Upper lobe of left lung (tissue), 6 donors: ENCODE measurements at regions not wholly inside any gene's neighbourhood (a gene's known extent, or its start where the extent isn't known, plus 50 kb on each side); places are given as distances from the start of the nearest gene placed in this dataset.

Source experiments
- ATAC-seq, 2 donors: fragments of 200-7000 bp; cut with Tn5 transposase; one replicate each; pipeline ENCODE4 v1.9.1; 2022; ENCODE audit warnings: mild to moderate bottlenecking in 2 of 2, moderate library complexity in 2 of 2; ENCODE audit not compliant: low FRiP score in 2 of 2
- DNase-seq, 2 donors: peaks; one replicate each; pipeline ENCODE4 v3.0.0-alpha.2; 2019 to 2020
- H3K27ac ChIP-seq, 4 donors: fragments of 200-600 bp; sonication (generic); one replicate each; pipeline ENCODE4 v1.5.1; 2016 to 2019
- H3K27me3 ChIP-seq, 4 donors: fragments of 200-600 bp; sonication (generic); one replicate each; pipeline ENCODE4 v1.5.1; 2017 to 2019
- H3K36me3 ChIP-seq, 4 donors: fragments of 200-600 bp; sonication (generic); one replicate each; pipeline ENCODE4 v1.5.1; 2016 to 2019
- H3K4me1 ChIP-seq, 4 donors: fragments of 200-600 bp; sonication (generic); one replicate each; pipeline ENCODE4 v1.5.1; 2018 to 2019
- H3K4me3 ChIP-seq, 4 donors: fragments of 200-600 bp; sonication (generic); one replicate each; pipeline ENCODE4 v1.5.1; 2017 to 2019; ENCODE audit warnings: mild to moderate bottlenecking in 2 of 4, moderate library complexity in 1 of 4
- H3K9me3 ChIP-seq, 4 donors: fragments of 200-600 bp; sonication (generic); one replicate each; pipeline ENCODE4 v1.5.1; 2018 to 2019
- EP300 ChIP-seq, 4 donors: sonication (generic); formaldehyde crosslinking; IDR thresholded peaks; one replicate each; pipeline ENCODE4 v1.5.1; 2017; ENCODE audit warnings: antibody characterized with exemption in 4 of 4, control low read depth in 2 of 4
- POLR2A ChIP-seq, 4 donors: fragments of 450-650 bp; IDR thresholded peaks; one replicate each; pipeline ENCODE4 v1.5.1; 2016 to 2017; ENCODE audit warnings: antibody characterized with exemption in 4 of 4, mild to moderate bottlenecking in 2 of 4
- POLR2AphosphoS5 ChIP-seq, 2 donors: sonication (generic); formaldehyde crosslinking; IDR thresholded peaks; one replicate each; pipeline ENCODE4 v1.5.1; 2017; ENCODE audit warnings: antibody characterized with exemption in 2 of 2
- WGBS, 2 donors: methylation state at CpG; one replicate each; pipeline ENCODE4 v1.1.5; 2017 to 2018; 5-methylcytosine and 5-hydroxymethylcytosine counted together
- TF ChIP-seq, protein P1 (sequence below), 6 experiments: fragments of 450-650 bp in 4 of 6; fragments of 200-600 bp in 2 of 6; sonication (generic) in 2 of 6; IDR thresholded peaks; one replicate each; pipeline ENCODE4 v1.5.1; 2016 to 2019; ENCODE audit warnings: antibody characterized with exemption in 6 of 6
- donor health status: DM: no; HTN: no; CAD: no; lungs with moderate emphysema.
- donor health status: DM: no; HTN: yes; CAD: no; lungs with severe emphysema.

DNA sequence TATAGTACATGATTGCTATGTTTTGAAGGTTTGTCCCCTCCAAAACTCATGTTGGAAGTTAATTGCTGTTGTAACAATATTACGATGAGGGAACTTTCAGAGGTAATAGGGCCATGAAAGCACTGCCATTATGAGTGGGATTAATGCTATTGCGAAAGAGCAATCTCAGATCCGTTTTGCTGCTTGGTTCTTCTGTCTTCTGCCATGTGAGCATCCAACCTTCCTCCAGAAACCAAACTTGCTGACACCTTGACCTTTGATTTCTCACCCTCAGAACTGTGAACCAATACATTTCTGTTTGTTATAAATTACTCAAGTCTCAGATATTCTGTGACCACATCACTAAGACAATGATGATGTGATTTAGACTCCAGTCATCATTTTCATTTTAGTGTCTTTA, 2590.9 kb downstream of the PCDH9 start:
- no peak for TF ChIP-seq EP300 (IDR thresholded peaks at IDR 0.05)
- TF ChIP-seq POLR2AphosphoS5 (IDR thresholded peaks at IDR 0.05) = no peak
- TF ChIP-seq, protein P1, sequence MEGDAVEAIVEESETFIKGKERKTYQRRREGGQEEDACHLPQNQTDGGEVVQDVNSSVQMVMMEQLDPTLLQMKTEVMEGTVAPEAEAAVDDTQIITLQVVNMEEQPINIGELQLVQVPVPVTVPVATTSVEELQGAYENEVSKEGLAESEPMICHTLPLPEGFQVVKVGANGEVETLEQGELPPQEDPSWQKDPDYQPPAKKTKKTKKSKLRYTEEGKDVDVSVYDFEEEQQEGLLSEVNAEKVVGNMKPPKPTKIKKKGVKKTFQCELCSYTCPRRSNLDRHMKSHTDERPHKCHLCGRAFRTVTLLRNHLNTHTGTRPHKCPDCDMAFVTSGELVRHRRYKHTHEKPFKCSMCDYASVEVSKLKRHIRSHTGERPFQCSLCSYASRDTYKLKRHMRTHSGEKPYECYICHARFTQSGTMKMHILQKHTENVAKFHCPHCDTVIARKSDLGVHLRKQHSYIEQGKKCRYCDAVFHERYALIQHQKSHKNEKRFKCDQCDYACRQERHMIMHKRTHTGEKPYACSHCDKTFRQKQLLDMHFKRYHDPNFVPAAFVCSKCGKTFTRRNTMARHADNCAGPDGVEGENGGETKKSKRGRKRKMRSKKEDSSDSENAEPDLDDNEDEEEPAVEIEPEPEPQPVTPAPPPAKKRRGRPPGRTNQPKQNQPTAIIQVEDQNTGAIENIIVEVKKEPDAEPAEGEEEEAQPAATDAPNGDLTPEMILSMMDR (IDR thresholded peaks at IDR 0.05) = no peak
- no peak for TF ChIP-seq POLR2A (IDR thresholded peaks at IDR 0.05)
- H3K9me3 ChIP-seq = no peaks in the 10 kb centered on the region
- DNase-seq = no peak
- 85 to 86% methylated on average over 3 of the region's 3 CpGs for WGBS, 2 donors
- H3K4me1 ChIP-seq = no peaks in the 10 kb centered on the region
- no peak for ATAC-seq
- no peaks in the 10 kb centered on the region for H3K36me3 ChIP-seq
- H3K27me3 ChIP-seq = no peaks in the 10 kb centered on the region
- H3K4me3 ChIP-seq = no peak overlapping the region
- H3K27ac ChIP-seq = no peak overlapping the region

DNA sequence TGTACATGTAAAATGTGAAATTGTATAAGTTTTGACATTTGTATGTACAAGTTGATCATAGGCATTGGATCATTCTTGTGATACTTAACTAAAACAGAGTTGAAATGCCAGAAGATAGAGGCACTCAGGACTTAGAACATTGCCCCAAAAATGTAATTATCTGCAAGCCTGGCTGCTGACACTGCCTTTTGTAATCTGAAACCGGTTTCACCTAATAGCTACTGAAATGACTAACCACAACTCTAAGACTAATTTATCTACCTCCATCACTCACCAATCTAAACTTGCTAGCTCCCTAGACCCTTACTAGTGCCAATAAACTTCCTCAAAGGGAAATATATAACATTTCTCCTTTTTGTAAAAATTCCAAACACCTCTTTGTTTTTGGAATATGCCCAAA, 2596.2 kb downstream of the PCDH9 start:
- Histone ChIP-seq H3K4me1 (no peaks in the 10 kb centered on the region), H3K27ac (no peak overlapping the region), H3K36me3 (no peaks in the 10 kb centered on the region), H3K4me3 (no peak overlapping the region), H3K27me3 (no peaks in the 10 kb centered on the region), H3K9me3 (no peaks in the 10 kb centered on the region)
- TF ChIP-seq POLR2AphosphoS5 (IDR thresholded peaks at IDR 0.05) = no peak
- TF ChIP-seq EP300 (IDR thresholded peaks at IDR 0.05) = no peak
- TF ChIP-seq POLR2A (IDR thresholded peaks at IDR 0.05) = no peak
- TF ChIP-seq, protein P1 (IDR thresholded peaks at IDR 0.05) = no peak
- WGBS, 2 donors = 69 to 80% methylated on average over 1 of the region's 1 CpG
- DNase-seq (no peak), ATAC-seq (no peak)

GRCh38 chr13:64627654-64628053, 2602.5 kb downstream of the PCDH9 start:
- H3K27ac ChIP-seq = no peak overlapping the region
- H3K27me3 ChIP-seq = no peaks in the 10 kb centered on the region
- ATAC-seq (no peak), DNase-seq (no peak)
- H3K9me3 ChIP-seq = no peaks in the 10 kb centered on the region
- TF ChIP-seq EP300 (IDR thresholded peaks at IDR 0.05) = no peak
- TF ChIP-seq POLR2A (IDR thresholded peaks at IDR 0.05) = no peak
- TF ChIP-seq, protein P1 (IDR thresholded peaks at IDR 0.05) = no peak
- no peak for TF ChIP-seq POLR2AphosphoS5 (IDR thresholded peaks at IDR 0.05)
- H3K36me3 ChIP-seq = no peaks in the 10 kb centered on the region
- H3K4me1 ChIP-seq = no peaks in the 10 kb centered on the region
- no peak overlapping the region for H3K4me3 ChIP-seq
- 50 to 67% methylated on average over 1 of the region's 1 CpG for WGBS, 2 donors

- ATAC-seq (no peak), DNase-seq (no peak)
- no peak overlapping the region for H3K27ac ChIP-seq
- no peaks in the 10 kb centered on the region for H3K9me3 ChIP-seq
- H3K4me3 ChIP-seq = no peak overlapping the region
- H3K4me1 ChIP-seq = no peaks in the 10 kb centered on the region
- 88 to 90% methylated on average over 5 of the region's 5 CpGs for WGBS, 2 donors
- no peaks in the 10 kb centered on the region for H3K36me3 ChIP-seq
- no peak for TF ChIP-seq EP300 (IDR thresholded peaks at IDR 0.05)
- TF ChIP-seq POLR2AphosphoS5 (IDR thresholded peaks at IDR 0.05) = no peak
- TF ChIP-seq POLR2A (IDR thresholded peaks at IDR 0.05) = no peak
- TF ChIP-seq, protein P1 (IDR thresholded peaks at IDR 0.05) = no peak
- H3K27me3 ChIP-seq = no peaks in the 10 kb centered on the region
Observed at GRCh38 chr13:64626105-64626504, 2604.0 kb downstream of the PCDH9 start.

- Histone ChIP-seq H3K36me3 (no peaks in the 10 kb centered on the region), H3K27ac (no peak overlapping the region), H3K9me3 (no peaks in the 10 kb centered on the region), H3K4me1 (no peaks in the 10 kb centered on the region), H3K27me3 (no peaks in the 10 kb centered on the region), H3K4me3 (no peak overlapping the region)
- 88 to 91% methylated on average over 4 of the region's 4 CpGs for WGBS, 2 donors
- DNase-seq = no peak
- no peak for TF ChIP-seq EP300 (IDR thresholded peaks at IDR 0.05)
- no peak for TF ChIP-seq POLR2AphosphoS5 (IDR thresholded peaks at IDR 0.05)
- TF ChIP-seq, protein P1 (IDR thresholded peaks at IDR 0.05) = no peak
- TF ChIP-seq POLR2A (IDR thresholded peaks at IDR 0.05) = no peak
- ATAC-seq = no peak
Observed at GRCh38 chr13:64617231-64617630, 2612.9 kb downstream of the PCDH9 start.
